HFF-Myc (cell line): ENCODE measurements at regions not wholly inside any gene's neighbourhood (a gene's known extent, or its start where the extent isn't known, plus 50 kb on each side); places are given as distances from the start of the nearest gene placed in this dataset.

Experiments used
- DNase-seq: peaks from one replicate; pipeline ENCODE4 v3.0.0-alpha.2; 2011; ENCODE audit warnings: low read depth; ENCODE audit errors: extremely low read depth
- H3K4me3 ChIP-seq: replicated peaks from 2 replicates; pipeline ENCODE4 v1.5.1; 2011; ENCODE audit warnings: low read depth, mild to moderate bottlenecking, control low read depth, low read length
- CTCF ChIP-seq: IDR thresholded peaks from 2 replicates; pipeline ENCODE4 v1.5.1; 2012; ENCODE audit warnings: mild to moderate bottlenecking, low read depth, low read length, control low read depth; ENCODE audit errors: missing control alignments

GRCh38 chr6:131356161-131356560 lies 216.9 kb upstream of the ARG1 start:
- no peak overlapping the region for H3K4me3 ChIP-seq
- TF ChIP-seq CTCF, result no peak
- DNase-seq, result no peak

- TF ChIP-seq CTCF, result no peak
- DNase-seq, result no peak
Measured at GRCh38 chr6:131357501-131357900, 215.5 kb upstream of the ARG1 start.

GRCh38 chr6:131362070-131362469 lies 211.0 kb upstream of the ARG1 start:
- no peak for DNase-seq
- no peak overlapping the region for H3K4me3 ChIP-seq
- no peak for TF ChIP-seq CTCF

More at GRCh38 chr6:131357501-131357900, 215.5 kb upstream of the ARG1 start:
- H3K4me3 ChIP-seq, result no peak overlapping the region

- no peak for DNase-seq
- TF ChIP-seq CTCF, result no peak
- no peak overlapping the region for H3K4me3 ChIP-seq
Measured at GRCh38 chr6:131362696-131363095, 210.3 kb upstream of the ARG1 start.

- no peak for TF ChIP-seq CTCF
- DNase-seq, result no peak
Measured at GRCh38 chr6:131363947-131364834, 208.8 kb upstream of the ARG1 start.

GRCh38 chr6:131366223-131366622 lies 206.8 kb upstream of the ARG1 start:
- no peak overlapping the region for H3K4me3 ChIP-seq
- TF ChIP-seq CTCF, result no peak
- no peak for DNase-seq

More at GRCh38 chr6:131363947-131364834, 208.8 kb upstream of the ARG1 start:
- no peak overlapping the region for H3K4me3 ChIP-seq
